HG03103 (cell line): ENCODE measurements at regions not wholly inside any gene's neighbourhood (a gene's known extent, or its start where the extent isn't known, plus 50 kb on each side); places are given as distances from the start of the nearest gene placed in this dataset.
"Not testable (repeated sequence)": the region's sequence is repeated elsewhere in the genome, so short reads cannot be mapped to it uniquely, and the experiment has no call there.

ENCODE experiments used
- ATAC-seq: cut with Tn5 transposase; IDR thresholded peaks from one replicate; pipeline ENCODE4 v1.9.1; 2021; ENCODE audit warnings: low read depth; ENCODE audit not compliant: unreplicated experiment

DNA sequence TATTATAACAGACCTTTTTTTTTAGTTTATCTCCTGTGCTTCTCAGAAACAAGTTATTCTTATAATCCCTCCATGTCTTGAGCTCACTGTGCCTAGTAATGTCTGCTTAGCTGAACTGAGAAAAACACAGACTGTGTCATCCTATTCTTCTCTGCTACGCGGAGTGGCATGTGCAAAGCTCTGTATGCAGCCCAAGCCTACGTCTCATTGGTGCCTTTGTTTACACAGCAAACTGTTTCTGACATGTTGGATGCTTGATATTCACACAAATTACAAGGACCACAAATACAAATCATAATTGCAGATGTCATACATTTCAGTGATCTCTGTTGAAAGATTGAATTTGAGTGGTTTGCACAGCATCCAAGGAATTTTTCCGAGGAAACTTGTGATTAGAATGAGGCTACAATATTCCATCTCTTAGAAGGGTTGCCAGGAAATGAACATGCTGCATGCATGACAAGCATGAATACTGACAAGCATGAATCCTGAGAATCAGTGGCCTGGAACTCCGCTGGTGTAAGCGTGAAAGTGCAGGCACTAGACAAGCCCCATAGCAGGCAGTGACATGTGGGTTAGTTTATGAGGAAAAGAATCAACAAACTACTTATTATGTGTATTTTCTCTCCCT is 128.4 kb upstream of the SGK1 start:
- ATAC-seq: no peak

DNA sequence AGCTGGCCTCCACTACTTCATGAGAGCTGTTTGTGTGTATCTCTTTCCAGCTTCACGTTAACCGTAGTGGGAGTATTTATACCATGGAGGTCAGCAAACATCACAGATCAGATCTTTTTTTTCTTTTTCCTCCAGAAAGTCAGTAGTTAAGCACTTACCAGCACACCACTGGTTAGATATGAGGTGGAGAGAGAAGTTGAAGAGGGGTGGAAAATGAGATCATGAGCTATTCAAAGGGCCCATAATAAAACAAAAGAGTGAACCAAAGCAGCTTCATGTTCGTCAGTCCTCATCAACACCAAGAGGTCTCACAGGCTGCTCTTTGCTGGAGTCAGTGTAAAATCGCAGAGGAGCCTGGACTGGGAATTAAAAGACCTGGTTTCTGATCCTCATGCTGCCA is 125.1 kb upstream of the SGK1 start:
- no peak for ATAC-seq

DNA sequence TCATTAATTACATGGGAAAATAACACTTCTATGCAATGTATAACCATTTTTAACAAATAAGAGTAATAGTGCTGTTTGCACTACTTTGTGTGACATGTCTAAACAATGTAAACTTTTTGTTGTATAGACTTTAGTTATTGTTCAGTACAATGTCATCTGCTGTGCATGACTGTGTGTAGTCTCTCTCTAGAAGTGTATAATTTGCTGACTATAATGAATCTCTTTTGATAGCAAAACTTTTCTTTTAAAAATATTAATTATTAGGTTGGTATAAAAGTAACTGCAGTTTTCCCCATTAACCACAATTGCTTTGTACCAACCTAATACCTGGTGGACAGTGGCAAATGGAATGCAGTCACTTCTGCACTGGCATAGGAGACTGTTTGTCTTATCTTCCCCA is 124.2 kb upstream of the SGK1 start:
- ATAC-seq: no peak

DNA sequence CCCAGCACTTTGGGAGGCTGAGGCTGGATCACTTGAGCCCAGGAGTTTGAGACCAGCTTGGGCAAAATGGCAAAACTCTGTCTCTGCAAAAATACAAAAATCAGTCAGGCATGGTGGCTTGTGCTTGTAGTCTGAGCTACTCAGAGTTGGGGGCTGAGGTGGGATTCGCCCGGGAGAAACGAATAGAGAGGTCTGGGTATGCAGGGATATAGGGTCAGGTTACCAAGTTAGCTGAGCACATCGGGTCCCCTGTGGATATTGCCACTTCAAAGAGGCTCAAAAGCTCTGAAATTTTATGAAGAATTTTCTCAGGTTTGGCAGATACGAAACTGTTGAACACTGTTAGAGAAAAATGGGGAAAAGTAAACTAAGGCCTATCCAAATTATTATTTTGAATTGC is 120.9 kb upstream of the SGK1 start:
- ATAC-seq: no peak

DNA sequence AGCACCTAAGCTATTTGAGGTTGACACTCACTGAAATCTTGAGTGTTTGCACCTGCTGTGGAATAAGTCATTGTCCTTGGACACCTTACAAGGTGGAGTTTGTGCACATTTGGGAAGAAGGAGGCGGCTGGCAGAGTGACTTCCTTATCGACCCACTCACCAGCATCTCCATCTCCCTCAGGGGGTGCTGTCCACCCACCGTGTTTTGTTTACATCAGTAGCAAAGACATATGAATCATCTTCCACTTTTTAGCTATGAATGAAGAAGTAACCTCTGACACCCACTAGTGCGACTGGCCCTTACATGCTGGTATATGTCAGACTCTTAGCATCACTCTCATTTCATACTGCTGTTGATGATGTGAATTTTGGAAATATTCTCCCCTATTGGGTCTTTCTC is 119.5 kb upstream of the SGK1 start:
- ATAC-seq: peak; percentile 36

DNA sequence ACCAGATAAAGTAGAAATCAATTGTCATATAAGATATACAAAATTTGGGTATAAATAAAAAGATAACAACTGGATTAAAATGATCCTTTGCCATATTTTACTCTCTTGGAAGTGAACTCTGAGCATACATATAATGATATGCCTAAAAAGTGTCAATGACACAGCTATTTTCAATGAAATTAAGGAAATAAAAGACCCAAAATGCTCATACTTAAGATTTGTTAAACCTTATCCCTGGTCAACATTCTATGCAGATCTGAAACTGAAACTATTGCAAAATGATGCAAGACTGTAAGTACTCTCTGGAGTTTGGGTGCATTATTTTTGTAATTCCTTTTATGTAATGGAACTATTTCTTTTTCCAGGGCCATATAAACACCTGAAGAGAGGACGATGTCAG is 119.0 kb upstream of the SGK1 start:
- no peak for ATAC-seq

DNA sequence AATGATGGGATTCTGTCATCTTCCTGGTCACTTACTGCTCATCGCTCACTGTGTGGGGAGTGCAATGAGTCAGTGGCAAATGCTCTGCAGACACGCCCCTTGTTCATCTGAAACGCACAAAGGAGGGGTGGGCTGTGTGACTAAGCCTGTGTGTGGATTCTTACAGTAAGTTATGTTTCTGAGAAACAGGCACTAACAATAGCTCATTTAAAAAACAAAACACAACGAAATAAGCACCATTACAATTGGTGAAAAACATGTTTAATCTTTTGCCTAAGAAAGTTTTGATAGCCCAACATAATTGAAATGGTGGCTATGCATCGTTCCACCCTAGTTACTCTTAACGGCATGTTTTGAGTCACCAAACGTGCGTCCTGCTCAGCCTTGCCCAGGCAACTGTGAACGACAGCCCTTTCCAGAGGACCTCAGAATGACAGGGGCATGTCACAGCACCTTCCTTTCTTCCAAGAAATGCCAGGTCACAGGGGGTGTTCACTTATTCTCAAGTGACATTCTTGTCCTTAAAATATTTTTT is 118.4 kb upstream of the SGK1 start:
- ATAC-seq: peak; percentile 87

DNA sequence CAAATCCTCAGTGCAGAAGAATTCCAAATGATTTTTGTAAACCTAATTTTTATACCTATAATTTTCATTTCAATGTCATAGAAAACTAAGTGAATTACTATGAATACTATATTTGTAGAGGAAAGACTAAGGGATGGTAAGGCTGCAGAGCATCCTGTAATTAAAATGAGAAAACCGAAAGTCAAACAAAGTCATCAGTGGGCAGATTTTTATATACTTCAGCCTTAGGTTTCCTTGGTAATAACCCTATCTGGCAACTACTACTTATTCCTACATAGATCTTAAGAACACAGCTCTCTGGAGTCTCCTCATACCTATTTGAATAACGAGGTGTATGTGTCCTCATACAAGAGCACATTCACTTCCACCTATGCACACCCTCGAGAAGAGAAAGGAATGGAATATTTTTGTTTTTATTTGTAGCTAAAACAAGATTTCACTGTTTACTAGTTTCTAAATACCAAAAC is 117.9 kb upstream of the SGK1 start:
- peak; percentile 11 for ATAC-seq

DNA sequence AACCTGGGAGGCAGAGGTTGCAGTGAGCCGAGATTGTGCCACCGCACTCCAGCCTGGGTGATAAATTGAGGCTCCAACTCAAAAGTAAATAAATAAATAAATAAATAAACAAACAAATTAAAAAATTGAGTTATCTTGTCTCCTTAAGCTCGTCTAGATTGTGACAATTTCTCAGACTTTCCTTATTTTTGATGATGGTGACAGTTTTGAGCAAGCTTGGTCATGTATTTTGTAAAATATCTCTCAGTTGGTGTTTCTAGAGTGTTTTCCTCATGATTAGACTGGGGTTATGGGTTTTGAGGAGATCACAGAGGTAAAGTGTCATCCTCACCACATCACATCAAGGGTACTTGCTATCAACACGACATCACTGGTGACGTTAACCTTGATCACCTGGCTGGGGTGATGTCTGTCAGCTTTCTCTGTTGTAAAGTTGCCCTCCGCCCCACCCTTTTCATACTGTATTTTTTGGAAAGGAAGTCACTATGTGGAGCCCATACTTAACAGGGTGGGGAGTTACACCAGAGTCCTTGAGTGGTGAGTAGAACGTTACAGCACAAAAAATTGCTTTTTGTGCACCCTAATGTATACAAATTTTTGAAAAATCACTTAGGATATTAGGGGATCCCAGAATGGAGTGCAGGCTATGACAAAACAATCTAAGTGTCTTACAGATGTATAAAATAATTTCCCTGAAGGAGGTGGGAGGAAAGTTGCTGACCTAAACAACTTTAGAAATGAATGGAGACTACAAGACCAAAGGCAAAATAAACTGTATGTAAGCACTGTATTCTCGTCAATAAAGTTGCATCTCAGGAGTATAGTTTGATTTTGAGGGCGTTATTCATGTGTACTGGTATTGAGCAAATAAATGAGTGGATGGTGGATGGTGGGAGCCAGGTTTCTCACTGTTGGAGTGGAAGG is 116.4 kb upstream of the SGK1 start:
- ATAC-seq: no peak

DNA sequence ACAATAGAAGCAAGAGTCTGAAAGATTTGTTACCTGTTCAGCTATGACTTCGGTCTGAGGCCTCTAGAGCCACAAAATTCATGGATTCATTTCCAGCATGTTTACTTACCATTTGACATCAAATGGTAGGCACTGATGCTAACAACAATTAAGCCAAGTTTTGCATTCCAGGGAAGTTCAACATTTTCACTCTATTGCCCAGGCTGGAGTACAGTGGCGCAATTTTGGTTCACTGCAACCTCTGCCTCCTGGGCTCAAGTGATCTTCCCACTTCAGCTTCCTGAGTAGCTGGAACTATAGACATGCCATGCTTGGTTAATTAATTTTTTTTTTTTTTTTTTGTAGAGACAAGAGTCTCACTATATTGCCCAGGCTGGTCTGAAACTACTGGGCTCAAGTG is 114.1 kb upstream of the SGK1 start:
- ATAC-seq: no peak

DNA sequence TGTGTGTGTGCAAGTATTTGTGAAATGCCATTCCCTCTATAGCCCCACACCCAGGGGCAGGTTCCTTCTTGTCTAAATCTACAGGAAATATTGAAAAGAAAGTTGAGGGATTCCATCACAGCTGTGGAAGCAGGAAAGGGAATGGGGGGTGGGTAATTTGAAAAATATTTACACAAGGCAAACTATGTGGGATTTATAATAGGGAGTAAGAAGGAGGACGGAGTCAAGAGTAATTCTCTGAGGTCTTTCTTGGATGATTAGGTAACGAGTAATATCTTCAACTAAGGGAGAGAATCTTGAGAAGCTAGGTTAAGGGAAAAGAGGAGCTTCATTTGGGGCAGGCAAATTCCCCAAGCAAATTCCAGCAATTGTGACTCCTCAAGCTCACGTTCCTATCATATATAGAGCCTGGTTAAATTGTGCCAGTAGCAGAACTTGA is 113.5 kb upstream of the SGK1 start:
- ATAC-seq: no peak

DNA sequence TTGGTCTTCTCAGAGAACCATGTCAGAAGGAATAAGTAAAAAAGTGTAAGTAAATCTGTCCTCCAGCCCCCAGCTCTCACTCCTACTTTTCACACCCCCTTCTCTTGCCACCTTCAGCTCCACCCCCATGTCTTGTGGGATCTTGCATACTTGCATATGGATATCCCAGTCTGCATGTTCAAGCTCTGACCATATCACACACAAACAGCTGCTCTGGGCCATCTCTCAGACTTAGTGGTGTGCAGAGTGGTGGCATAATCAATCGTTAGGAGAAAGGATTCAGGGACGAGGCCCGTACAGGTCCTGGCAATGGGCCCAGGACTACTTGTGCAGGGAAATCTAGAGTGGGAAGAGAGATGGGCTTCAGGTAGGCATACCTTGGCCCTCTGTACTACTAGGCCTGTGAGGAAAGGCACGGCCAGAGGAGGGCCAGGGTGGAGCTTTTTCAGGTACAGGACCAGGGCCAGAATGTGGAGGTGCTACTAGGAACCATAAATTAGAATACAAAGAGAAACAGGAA is 112.0 kb upstream of the SGK1 start:
- ATAC-seq: no peak

DNA sequence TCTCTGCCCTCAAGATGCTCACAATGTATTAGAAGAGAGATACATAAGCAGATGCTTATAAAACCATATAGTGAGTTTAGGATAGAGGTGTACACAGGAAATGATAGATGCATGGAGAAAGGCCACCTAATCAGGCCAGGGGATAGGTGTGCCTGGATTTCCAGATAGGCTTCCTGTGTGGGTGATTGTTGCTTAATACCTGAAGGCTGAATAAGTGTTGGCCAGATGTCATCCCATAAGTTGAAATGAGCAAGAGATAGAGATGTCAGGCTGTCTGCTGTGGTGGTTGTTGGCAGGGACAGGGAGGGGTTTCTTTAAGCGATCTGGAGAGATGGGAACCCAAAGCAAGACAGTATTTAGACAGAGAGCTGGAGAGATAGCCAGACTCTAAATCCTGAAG is 109.8 kb upstream of the SGK1 start:
- ATAC-seq: no peak

DNA sequence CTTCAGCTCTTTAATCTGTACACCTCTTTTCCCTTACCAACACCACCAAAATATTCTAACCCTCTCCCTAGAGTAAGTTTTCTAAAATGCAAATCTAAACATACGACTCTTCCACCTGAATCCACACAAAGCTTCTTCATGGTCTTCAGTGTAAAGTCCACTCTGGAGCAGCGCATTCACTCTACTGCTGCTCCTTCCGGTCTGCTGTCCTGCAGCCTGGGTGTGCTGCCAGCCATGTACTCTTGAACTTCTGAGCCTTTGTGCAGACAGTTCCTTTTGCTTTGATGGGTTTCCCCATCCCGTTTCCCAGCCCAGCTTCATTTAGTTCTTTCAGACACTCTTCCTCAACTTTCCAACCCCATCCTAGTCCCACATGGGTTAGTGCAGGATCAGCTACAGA is 108.7 kb upstream of the SGK1 start:
- no peak for ATAC-seq

DNA sequence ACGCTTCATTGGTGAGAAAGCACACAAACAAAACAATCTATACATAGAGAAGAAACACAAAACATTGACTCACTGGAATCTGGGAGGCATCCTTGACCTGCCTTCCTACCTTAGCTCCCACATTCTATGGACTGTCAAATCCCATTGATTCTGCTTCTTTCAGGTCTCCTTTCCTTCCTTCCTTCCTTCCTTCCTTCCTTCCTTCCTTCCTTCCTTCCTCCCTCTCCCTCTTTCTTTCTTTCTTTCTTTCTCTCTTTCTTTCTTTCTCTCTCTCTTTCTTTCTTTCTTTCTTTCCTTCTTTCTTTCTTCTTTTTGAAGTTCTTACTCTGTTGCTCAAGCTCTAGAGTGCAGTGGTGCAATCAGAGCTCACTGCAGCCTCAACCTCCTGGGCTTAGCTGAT is 108.0 kb upstream of the SGK1 start:
- not testable (repeated sequence) for ATAC-seq

DNA sequence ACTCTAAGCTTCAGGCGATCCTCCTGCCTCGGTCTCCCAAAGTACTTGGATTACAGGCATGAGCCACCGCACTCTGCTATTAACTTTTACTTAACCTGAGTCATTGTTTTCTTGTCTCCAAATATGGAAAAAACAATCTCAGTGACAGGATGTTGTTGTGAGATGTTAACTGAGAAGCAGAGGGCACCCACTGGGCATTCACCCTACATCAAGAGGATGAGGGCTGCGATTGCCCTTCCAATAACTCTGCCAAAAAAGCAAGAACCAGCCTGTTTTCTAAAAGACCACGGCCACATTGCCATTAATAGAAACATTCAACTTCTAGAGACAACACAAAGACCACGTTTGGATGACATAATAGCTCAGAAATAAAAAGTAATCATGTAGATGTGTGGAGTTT is 107.6 kb upstream of the SGK1 start:
- no peak for ATAC-seq

DNA sequence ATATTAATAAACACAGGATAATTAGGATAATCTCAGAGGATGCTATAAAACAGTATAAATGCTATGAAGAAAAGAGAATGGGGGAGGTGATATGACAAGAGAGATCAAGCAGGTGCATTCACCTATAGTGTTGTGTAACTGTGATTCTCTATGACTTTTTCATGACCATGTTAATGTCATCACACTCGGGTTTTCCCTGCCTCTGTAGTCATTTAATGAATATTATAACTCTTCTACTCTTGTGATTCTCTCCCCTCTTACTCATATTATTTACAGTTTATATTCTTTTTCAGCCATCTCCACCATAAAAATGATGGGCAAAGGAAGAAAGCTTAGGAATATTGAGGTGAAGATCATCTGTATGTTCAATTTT is 106.9 kb upstream of the SGK1 start:
- ATAC-seq: no peak

DNA sequence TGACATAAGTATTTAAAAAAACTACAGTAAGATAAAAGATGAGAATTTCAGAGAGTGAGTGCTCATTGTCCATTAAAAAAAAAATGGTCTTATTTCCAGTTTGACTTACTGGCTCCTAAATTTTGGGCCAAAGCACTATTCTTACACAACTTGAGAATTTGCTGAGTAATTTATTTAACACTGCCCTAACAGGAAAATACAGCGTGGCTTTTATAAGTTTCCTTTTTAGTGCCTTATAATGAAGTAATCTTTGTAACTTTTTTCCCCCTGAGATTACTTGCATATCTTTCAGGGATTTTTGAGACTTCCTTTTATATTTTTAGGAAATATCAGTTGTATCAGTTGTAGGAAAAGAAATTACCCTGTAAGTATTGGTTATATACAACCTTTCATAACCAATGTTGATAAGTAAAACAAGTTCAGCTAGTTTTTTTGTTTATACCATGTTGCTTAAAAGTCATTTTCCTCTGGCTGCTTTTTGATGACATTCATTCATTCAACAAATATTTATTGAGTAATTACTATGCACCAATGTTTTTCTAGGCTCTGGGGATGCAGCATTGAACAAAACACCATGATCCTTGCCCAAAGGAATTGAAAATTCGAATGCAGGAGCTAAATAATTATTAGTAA is 106.4 kb upstream of the SGK1 start:
- no peak for ATAC-seq

DNA sequence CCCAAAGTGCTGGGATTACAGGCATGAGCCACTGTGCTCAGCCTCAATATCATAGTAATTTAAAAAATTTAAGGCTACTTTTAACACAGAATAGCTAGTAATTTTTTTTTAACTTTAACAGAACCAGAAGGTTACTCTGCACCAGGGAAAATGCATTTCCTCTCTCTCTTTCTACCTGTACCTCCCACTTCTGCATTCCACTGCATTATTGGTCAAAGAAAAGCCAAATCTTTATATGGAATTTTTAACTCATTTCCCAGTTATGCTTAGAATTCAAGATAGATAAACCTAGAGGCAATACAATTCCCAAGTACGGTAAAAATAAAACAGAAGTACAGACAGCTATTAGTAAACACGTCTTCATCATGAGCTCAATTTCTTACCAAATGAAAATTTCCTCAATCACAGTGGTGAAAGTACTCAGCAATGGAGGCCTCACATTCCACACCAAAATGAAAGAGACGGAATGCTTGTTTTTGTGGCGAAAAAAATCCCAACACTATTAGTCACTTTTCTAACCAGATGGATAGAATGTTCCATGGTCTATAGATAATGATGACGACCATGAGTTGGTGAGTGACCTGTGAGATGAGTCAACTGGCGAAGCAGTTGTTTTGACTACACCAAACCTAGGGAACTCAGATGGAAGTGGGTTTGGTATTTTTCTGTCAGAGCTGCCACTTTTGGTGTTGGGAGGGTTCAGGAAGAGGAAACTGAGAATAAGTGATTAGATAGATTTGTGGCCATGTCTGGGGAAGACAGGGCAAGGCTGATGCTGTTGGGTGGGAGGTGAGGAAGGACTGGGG is 104.7 kb upstream of the SGK1 start:
- peak; percentile 54 for ATAC-seq

DNA sequence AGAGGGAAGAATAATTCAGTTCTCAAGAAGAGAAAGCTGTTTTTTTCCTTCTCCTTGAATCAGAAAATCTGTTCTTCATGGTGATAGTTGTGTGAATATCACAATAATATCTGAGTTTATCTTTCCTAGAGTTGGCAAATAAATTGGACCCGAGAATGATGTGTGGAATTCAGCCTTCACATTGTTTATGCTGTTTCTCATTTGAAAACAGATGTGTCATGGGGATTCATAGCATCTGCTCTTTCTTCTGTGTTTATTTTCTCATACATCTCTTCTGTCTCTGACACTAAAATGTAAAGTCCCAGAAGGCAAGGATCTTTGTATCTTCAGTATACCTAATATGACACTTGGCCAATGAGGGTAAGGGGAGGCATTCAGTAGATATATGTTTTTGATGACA is 103.6 kb upstream of the SGK1 start:
- ATAC-seq: no peak
